ENCODE measurements at regions not wholly inside any gene's neighbourhood (a gene's known extent, or its start where the extent isn't known, plus 50 kb on each side); places are given as distances from the start of the nearest gene placed in this dataset.
"Not testable (repeated sequence)": the region's sequence is repeated elsewhere in the genome, so short reads cannot be mapped to it uniquely, and the experiment has no call there.

DNA sequence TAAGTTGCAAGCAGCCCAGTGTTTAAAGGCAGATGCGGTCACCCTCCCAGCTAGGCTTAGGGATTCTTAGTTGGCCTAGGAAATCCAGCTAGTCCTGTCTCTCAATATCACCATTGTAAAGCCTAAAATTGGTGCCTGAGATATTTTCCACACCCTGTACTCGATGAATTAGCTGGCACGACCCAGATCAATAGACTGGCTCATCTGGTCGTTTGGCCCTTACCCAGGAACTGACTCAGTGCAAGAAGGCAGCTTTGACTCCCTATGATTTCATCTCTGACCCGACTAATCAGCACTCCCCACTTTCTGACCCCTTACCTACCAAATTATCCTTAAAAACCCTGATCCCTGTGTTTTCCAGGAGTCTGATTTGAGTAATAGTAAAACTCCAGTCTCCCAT, 384.9 kb upstream of the SLC7A11 start:
- DNase-seq (ENCODE audit: low read depth) = peak; percentile 8

DNA sequence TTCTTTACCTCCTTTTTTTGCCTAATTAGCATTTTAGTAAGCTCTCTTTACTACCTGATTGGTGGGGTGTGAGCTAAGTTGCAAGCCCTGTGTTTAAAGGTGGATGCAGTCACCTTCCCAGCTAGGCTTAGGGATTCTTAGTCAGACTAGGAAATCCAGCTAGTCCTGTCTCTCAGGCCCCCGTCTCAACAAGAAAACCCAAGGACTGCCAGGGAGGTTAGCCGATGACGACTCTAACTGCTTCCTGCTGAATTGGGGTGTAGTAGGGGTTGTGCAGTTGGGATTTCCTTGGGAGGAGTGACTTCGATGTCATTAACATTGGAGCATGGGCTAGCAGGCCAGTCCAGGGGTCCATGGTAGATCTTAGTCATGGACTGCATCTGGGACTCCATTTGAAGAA, 380.2 kb upstream of the SLC7A11 start:
- DNase-seq (ENCODE audit: low read depth) = not testable (repeated sequence)

DNA sequence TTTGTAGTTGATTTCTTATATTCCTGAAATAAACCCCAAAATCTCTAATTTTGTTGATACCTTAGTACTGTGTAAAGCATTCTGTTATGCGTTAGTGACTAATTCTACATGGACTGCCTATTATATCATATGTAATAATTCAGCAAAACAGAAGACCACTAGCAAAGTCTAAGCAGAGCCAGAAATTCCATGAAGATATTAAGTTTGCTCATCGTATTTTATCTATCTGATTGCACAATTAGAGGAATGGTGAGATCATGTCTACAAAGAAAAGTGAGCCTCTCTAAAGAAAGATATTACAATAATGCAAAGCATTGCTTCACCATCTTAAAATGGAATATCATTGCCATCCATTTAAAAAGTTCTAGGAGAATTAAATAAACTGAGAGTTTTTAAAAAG, 374.6 kb upstream of the SLC7A11 start:
- no peak for DNase-seq (ENCODE audit: low read depth)

DNA sequence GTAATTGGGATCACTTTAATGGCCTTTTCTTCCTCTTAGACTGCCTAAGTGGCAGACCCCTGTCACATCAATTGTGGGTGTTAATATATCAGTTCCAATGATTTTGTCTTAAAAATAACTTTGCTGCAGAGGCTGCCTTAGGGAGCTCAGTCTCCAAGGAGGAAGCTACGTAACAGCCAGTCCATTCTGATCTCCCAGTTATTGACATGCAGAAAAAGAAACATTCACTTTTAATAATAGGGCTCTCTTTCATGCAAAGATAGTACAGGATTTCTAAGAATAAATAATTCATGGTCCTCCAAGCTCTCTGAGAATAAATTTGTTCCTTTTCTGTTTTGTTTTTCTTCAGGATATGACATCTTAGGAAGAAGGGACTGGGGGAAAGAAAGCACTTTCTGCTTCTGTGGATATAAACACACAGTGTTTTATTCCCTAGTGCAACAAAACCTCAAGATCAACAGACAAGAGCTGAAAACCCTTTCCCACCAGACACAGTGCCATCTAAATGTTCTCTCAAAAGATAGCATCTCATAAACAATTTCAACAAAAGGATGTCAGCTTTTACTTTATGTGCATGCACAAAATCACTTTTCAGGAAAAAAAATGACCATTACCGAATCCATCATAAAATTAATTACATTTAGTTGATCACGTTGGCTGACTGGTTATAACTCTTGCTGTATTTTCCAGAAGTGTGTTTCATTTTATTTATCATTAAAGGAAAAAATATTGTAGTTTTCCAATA, 372.4 kb upstream of the SLC7A11 start:
- no peak for DNase-seq (ENCODE audit: low read depth)

DNA sequence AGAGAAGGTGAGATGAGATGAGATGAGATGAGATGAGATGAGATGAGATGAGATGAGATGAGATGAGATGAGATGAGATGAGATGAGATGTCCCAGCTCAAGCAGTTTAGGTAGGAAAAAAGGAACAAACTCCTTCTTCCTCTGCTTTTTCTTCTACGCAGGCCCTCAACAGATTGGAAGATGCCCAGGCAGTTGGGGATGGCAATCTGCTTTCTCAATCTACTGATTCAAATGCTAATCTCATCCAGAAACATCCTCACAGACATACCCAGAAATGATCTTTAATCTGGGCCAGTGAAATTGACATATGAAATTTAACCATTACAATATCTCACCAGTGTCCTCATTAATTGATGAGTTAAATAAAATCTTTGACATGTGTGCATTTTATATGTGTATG, 370.3 kb upstream of the SLC7A11 start:
- no peak for DNase-seq (ENCODE audit: low read depth)

DNA sequence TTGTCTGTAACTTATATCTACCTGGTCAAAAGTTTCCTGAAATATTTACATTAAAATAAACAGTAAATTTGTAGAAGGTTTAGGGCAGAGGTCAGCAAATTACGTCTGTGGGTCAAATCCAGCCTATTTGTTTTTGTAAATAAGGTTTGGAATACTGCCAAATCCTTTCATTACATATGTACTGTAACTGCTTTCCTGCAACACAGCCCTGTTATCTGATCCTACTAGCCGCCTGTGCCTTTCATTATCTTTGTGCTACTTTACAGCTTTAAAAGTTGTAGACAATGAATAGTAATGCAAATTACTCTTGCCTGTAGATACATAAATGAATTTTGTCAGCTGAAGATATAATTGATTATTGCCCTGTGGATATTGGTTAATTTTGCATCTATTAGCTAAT, 369.6 kb upstream of the SLC7A11 start:
- DNase-seq (ENCODE audit: low read depth) = no peak

DNA sequence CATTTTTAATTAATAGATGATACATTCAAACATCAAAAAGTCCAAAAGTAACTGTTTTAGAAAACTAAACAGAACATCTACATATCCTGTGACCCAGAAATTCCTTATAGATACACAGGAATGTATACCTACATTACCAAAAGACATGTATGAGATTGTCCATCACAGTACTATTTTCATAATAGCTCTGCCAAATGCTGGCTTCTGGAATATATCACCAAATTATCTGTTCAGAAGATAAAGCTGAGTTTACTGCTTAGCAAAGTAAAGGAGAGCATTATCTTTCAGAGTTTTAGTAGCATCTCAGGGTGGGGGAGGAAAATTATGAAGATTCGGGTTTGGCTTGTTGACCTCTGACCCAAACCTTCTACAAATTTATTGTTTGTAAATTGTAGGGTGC, 368.9 kb upstream of the SLC7A11 start:
- DNase-seq (ENCODE audit: low read depth) = no peak

DNA sequence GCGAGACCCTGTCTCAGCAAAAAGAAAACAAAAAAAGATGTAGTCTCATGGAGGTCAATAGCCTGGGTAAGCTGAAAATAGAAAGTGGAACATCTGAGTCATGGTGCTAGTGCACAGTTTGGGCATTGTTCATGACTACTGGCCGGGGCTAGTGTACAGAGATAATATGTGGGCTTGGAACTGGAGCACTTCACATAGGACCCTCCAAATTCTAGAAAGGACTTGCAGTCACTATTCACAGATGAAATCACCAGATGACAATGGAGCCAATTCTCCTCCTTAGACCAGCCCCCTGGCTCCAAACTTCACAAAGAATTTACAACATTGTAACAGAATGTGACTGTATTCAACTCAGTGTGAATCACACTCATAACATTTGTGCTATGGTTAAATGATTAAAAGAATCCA, 367.8 kb upstream of the SLC7A11 start:
- peak; percentile 77 for DNase-seq (ENCODE audit: low read depth)

DNA sequence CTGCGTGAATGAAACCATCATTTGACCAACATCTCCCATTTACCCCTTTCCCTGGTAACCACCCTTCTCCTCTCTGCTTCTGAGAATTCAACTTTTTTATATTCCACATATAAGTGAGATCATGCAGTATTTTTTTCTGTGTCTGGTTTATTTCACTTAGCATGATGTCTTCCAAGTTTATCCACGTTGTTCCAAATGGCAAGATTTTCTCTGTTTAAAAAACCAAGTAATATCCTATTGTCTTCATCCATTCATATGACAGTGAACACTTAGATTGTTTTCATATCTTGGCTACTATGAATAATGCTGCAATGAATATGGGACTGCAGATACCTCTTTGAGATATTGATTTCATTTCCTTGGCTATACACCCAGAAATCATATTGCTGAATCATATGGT, 362.4 kb upstream of the SLC7A11 start:
- no peak for DNase-seq (ENCODE audit: low read depth)

DNA sequence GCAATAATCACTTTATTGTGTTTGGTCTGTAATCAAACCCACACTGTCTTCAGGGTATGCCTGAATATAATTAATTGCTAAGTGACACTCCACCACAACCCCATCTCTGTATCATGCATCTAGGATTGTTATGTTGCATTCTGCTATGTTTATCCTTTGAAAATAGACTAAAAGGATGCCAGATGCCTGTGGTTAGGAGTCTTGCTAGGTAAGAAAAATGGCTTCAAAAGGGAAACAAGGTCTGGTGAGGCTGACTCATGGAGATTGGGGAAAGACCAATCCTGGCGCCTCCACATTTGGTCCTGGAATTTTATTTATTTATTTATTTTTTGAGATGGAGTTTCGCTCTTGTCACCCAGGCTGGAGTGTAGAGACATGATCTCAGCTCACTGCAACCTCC, 360.5 kb upstream of the SLC7A11 start:
- DNase-seq (ENCODE audit: low read depth) = peak; percentile 82

DNA sequence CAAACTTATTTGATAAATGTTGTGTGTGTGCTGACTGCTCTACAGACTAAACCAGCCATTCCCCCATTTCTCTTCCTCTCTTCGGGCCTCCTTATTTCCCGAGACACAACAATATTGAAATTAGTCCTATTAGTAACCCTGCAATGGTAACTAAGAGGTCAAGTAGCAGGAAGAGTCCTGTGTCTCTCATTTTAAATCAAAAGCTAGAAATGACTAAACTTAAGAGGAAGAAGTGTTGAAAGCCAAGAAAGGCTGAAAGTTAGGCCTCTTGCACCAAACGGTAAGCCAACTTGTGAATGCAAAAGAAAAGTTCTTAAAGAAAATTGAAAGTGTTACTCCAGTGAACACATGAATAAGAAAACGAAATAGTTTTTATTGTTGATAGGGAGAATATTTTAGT, 357.8 kb upstream of the SLC7A11 start:
- DNase-seq (ENCODE audit: low read depth) = no peak

DNA sequence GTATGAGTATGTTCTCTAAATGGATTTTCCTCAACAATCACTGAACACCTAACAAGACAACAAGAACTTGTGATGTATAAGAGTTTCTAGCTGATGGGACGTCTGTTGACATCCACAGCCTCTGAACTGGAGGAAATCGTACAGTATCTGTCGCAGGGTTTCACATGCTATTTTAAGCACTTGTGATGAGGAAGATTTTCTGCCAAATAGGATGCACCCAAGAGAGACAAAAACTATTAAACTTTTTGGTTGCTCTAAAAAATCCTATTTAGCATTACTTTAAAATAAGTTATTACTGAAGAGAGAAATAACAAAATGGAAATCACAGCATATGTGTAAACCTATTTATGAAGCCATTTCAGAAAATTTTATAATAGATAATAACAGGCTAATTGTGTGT, 356.1 kb upstream of the SLC7A11 start:
- DNase-seq (ENCODE audit: low read depth) = no peak

DNA sequence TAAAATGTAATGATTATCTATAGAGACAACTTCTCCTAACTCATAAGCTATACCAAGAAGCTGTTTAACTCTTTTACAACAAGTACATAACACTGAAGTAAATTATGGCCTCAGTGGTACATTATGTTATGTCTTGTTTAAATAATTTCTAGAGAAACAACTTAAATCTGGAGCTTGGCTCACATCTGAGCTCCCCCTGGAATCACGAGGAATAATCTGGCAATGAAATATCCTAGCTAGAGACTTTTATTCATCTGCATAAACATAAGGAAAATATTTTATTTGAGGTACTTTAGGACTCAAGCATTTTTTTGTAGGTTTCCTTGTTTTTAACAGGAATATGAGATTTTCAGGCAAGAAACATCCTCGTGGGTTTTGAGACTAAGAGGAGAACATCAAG, 354.7 kb upstream of the SLC7A11 start:
- no peak for DNase-seq (ENCODE audit: low read depth)

DNA sequence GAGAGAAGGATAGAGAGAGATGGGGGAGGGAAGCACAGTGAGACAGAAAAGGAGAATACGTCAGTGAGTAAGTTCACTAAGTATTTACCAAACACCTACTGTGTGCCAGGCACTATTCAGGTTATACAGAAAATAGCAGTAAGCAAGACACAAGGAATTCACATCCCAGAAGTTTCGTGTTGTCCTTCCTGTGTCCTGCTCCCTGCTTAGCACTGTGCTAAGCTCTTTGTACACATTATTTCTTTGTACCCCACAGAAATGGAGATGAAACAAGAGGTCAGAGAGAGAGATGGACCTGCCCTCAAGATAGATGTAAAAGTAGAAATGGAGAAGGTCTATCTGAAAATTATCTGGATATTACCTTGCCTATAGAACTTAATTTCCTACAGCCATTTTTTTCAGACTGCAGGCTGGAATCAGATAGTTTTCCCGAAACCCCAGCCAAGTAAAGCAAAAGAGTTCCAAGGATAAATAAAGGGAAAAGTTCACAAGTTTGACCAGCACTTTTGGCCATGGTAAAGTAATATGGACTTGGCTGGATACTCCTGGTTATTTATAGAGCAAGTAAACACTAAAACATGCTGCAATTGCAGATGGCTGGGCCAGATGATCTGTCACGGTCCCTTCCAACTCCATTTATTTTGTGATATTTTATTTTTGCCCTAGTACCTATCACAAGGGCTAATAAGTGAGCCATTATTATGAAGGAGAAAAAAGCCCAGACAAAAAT, 353.7 kb upstream of the SLC7A11 start:
- no peak for DNase-seq (ENCODE audit: low read depth)

DNA sequence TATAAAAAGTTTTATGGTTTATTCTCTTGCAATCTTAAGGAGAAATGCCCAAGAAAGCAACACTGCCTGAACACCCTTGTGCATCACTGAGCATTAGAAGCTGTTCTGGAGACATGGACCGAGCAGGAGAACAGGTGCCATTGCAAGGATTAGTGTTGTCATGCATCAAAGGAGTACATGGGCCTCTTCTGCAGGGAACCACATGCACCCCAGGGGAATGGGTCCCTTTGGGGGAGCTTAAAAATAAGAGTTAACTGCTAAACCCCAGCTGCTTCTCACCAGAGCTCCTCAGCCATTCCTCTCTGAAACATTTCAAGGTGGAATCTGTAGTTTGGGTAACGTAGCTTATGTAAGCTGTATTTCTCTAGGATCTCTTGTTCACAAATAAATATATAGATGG, 353.0 kb upstream of the SLC7A11 start:
- no peak for DNase-seq (ENCODE audit: low read depth)

DNA sequence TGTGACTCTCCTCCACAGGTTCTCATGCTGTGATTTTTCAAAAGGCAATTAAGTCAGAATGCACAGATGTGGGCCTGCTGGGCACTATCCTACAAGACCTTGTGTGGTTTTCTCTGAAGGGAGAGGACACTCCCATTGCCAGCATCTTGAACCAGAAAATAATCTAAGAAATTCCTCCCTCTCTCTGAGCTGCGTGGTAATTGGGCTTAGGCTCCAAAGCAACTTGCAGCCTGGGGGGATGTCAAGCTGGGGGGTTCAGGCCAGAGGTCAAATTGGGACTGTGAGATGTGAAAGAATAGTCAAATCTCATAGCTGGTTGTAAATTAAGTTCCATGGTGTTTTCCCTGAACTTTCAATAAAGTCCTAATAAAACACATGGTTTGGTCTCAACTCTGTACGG, 350.6 kb upstream of the SLC7A11 start:
- no peak for DNase-seq (ENCODE audit: low read depth)

DNA sequence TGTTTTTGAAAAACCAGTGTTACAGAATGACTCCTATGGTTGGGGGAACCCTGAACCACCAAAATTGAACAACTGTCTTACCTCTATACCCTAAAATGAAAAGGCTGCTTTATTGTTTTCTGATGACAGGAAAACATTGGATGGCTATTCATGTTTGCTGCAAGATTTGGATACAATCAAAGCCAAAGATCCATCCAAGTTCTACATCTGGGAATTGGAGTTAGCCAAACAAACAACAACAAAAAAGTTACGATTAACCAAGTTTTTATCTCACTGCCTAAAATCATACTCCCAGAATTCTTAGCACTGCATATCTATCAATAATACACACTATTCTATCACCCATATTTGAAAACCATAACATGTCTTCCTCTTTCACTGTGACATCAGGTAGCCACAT, 349.7 kb upstream of the SLC7A11 start:
- no peak for DNase-seq (ENCODE audit: low read depth)

DNA sequence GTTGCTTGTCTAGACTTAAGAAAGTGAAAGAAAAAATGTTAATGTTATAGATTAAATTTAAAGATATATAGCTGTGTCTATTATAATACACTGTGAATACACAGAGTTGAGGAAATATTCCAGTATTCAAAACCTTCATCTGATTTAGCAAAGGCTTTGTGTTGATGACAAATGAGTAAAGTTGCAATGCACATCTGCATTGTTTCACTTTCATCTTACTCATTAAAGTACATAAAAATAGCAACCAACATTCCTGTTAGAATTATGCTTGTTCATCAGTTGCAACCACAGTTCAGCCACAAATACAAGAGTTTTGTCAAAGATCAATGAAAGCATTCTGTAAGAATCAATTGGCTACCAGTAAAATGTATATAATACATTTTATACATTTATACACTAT, 346.4 kb upstream of the SLC7A11 start:
- DNase-seq (ENCODE audit: low read depth) = no peak

DNA sequence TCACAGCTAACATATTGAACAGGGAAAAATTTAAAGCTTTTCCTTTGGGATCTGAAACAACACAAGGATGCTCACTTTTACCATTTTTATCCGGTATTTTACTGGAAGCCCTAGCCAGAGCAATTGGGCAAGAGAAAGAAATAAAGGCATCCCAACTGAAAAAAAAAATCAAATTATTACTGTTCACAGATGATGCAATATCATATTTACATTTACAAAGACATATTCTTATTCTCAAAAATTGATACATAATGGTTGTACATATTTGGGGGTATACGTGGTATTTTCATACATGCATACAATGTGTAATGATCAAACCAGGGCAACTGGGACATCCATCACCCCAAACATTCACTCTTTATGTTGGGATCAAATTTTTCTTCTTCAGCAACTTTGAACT, 337.0 kb upstream of the SLC7A11 start:
- DNase-seq (ENCODE audit: low read depth) = no peak

DNA sequence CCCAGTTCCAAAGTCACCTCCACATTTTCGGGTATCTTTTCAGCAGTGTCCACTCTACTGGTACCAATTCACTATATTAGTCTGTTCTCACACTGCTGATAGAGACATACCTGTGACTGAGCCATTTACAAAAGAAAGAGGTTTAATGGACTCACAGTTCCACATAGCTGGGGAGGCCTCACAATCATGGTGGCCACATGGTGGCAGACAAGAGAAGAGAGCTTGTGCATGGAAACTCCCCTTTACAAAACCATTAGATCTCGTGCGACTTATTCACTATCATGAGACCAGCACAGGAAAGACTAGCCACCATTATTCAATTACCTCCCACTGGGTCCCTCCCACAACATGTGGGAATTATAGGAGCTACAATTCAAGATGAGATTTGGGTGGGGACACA, 335.7 kb upstream of the SLC7A11 start:
- not testable (repeated sequence) for DNase-seq (ENCODE audit: low read depth)

DNA sequence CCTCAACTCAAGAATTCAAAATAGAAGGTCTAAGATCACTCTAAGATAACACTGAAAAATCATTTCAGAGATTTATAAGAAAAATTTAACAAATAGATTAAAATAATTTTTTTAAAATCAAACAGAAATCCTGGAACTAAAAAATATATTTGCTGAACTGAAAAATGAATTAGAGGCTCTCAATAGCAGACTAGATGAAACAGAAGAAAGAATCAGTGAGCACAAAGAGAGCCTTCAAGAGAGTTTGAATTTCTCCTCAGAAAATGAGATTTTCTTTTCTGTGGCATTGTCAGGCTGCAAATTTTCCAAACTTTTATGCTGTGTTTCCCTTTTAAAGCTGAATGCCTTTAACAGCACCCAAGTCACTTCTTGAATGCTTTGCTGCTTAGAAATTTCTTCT, 335.0 kb upstream of the SLC7A11 start:
- no peak for DNase-seq (ENCODE audit: low read depth)

DNA sequence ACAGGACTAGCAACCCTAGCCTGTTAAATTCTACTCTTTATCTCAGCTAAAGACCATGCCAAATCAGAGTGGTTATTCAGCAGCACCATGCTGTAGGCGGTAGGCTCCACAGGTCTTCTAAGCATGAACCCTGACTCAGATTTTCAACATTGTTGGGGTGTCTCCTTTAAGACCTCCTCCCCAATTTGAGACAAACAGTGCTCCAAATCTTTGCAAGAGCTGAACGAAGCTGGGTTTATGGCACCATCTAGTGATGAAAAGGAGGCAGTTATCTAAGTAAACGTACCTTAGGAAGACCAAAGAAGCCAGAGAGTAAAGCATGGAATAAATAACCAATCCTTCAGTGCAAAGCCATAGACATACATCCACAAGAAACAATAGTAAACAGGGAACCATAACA, 334.5 kb upstream of the SLC7A11 start:
- DNase-seq (ENCODE audit: low read depth) = peak; percentile 27

DNA sequence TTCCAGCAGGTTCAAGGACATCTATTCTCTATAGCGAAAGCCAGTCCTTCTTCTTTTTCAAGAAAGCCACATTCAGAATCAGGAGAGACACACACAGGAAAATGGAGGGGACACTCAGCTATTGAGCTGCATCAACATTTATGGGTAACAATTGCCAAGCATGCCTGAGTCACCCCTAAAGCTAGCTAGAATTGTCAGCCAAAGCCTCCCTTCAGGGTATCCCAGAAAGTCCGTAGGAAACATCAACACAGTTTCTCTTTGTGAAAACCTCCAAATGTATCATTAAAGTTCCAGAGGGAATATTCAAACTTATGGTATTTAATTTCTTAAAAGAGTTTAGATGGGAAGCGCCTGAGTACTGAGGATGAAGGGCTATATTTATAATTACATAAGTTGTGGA, 331.1 kb upstream of the SLC7A11 start:
- DNase-seq (ENCODE audit: low read depth) = peak; percentile 28

DNA sequence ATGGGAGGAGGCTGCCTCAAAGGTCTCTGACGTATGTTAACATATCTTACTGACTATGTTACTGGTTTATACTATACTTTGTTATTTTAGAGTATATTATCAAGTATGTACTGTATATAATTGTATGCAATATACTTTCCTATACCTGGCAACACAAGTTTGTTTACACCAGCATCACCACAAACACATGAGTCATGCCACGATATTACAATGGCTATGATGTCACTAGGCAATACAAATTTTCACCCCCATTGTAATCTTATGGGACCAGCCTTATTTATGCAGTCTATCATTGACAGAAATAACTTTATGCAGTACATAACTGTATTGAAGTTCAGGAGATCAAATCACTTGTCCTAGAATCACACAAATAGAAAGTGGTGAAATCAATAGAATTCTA, 329.9 kb upstream of the SLC7A11 start:
- DNase-seq (ENCODE audit: low read depth) = no peak
